ENCODE measurements at regions not wholly inside any gene's neighbourhood (a gene's known extent, or its start where the extent isn't known, plus 50 kb on each side); places are given as distances from the start of the nearest gene placed in this dataset.

- Histone ChIP-seq H3K4me1 (ENCODE audit: insufficient read depth, low read length) (no peaks in the 10 kb centered on the region; the same call in 1 of the 2 replicates), H2BK5ac (ENCODE audit: insufficient read length, low read length) (no peak overlapping the region), H3K27me3 (ENCODE audit: insufficient read depth, low read length) (no peaks in the 10 kb centered on the region)
Observed at GRCh38 chr14:36423430-36423829, 96.6 kb downstream of the NKX2-1 start.

More at GRCh38 chr14:36423430-36423829, 96.6 kb downstream of the NKX2-1 start:
- H3T11ph ChIP-seq (ENCODE audit: low read length), result no peak overlapping the region
- no peak overlapping the region for H4K5ac ChIP-seq (ENCODE audit: insufficient read length, low read depth, low read length)
- no peaks in the 10 kb centered on the region for H3K23me2 ChIP-seq (ENCODE audit: insufficient read length, low read depth, low read length, poor library complexity, severe bottlenecking)
- no peak for DNase-seq
- no peak overlapping the region for H3K4ac ChIP-seq (ENCODE audit: low read depth, low read length)
- Mint-ChIP-seq H3K36me3 (ENCODE audit: insufficient read depth in 1 of 3, low read depth in 3 of 3) (no peaks in the 10 kb centered on the region), H3K9me3 (no peaks in the 10 kb centered on the region), H3K27ac (no peak overlapping the region), H3K4me3 (peak overlapping the region in 1 of 2 experiments; percentile 8; a peak in 1 of 5 replicates), H3K4me1 (peaks cover 20 to 31% of the 10 kb centered on the region in 2 experiments), H3K27me3 (ENCODE audit: low read depth) (peaks cover 5% of the 10 kb centered on the region)
- no CpG with 5 or more reads among the region's 5 CpGs for WGBS (ENCODE audit: extremely low coverage, insufficient read length, low lambda C conversion rate)
- no peak overlapping the region for H2AFZ ChIP-seq (ENCODE audit: low read length)
- H3K79me2 ChIP-seq (ENCODE audit: insufficient read depth, low read length), result no peaks in the 10 kb centered on the region
- H3K56ac ChIP-seq (ENCODE audit: insufficient read length, low read depth, low read length), result no peak overlapping the region
- H2BK120ac ChIP-seq (ENCODE audit: low read depth, low read length, poor library complexity, severe bottlenecking), result no peak overlapping the region
- H3K23ac ChIP-seq (ENCODE audit: insufficient read length, low read depth, low read length), result no peak overlapping the region
- H4K8ac ChIP-seq (replicated peaks; ENCODE audit: insufficient read length, low read depth, low read length), result no peak overlapping the region
- no peaks in the 10 kb centered on the region for H4K20me1 ChIP-seq (ENCODE audit: control insufficient read depth, insufficient read depth, insufficient read length)
- H2AK5ac ChIP-seq (ENCODE audit: insufficient read length, low read length), result no peak overlapping the region
- no peak overlapping the region for H2BK12ac ChIP-seq (ENCODE audit: insufficient read length, low read depth, low read length)
- no peaks in the 10 kb centered on the region for H3K79me1 ChIP-seq (ENCODE audit: insufficient read depth, low read depth, low read length, poor library complexity, severe bottlenecking)
- no peak overlapping the region for H4K91ac ChIP-seq (ENCODE audit: insufficient read length, low read depth, low read length)
- no peaks in the 10 kb centered on the region for H3K9me3 ChIP-seq (ENCODE audit: control insufficient read depth, low read depth, low read length)
- H3K9ac ChIP-seq (ENCODE audit: extremely low read depth, insufficient read length, low read length), result no peak overlapping the region
- no peak overlapping the region for H3K18ac ChIP-seq (ENCODE audit: insufficient read length, low read depth, low read length)
- no peak overlapping the region for H3K14ac ChIP-seq (ENCODE audit: insufficient read depth, low read length)
- H3K27ac ChIP-seq (ENCODE audit: insufficient read length, low read depth, low read length), result no peak overlapping the region
- TF ChIP-seq CTCF (conservative IDR thresholded peaks at IDR 0.05), result no peak
- no peak overlapping the region for H2BK20ac ChIP-seq (ENCODE audit: low read depth, low read length, poor library complexity, severe bottlenecking)
- no peak overlapping the region for H3K4me2 ChIP-seq (ENCODE audit: insufficient read depth, insufficient read length, low read length)
- no peak overlapping the region for H2BK15ac ChIP-seq (ENCODE audit: low read depth, low read length)
